ENCODE measurements at regions not wholly inside any gene's neighbourhood (a gene's known extent, or its start where the extent isn't known, plus 50 kb on each side); places are given as distances from the start of the nearest gene placed in this dataset.
A peak's percentile ranks its signal among the peaks of the same experiment; 100 is the strongest.

DNA sequence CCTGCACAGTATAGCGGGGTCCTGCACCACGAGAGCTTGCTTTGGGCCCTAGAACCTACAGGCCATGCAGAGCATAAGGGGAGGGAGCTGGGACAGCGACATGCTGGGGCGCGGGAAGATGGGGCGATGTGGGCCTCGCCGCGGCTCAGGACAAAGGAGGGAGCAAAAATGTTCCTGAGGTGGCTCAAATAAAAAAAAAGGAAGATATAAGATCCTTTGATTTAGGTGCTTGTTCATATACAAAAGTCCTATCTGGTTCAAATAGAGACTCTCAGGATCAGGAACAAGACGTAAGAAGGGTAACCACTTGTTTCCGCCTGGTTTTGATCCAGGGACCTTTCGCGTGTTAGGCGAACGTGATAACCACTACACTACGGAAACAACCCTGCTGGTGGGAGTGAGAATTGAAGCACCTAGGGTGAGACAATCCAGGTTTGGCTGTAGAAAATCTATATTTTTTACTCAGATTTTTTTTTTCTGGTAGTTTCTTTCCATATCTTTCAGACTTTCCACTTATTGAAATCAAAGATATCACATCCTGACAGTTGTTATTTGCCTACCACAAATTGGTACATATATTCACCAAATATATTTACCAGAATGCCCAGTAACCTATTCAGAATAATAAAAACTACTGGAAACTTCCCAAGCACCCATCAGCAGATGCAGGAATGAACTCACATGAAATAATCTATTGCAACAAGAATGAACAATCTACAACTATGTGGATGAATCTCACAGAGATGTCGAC is 177.9 kb upstream of the ZNF184 start (continued):
- TF ChIP-seq, protein P1, sequence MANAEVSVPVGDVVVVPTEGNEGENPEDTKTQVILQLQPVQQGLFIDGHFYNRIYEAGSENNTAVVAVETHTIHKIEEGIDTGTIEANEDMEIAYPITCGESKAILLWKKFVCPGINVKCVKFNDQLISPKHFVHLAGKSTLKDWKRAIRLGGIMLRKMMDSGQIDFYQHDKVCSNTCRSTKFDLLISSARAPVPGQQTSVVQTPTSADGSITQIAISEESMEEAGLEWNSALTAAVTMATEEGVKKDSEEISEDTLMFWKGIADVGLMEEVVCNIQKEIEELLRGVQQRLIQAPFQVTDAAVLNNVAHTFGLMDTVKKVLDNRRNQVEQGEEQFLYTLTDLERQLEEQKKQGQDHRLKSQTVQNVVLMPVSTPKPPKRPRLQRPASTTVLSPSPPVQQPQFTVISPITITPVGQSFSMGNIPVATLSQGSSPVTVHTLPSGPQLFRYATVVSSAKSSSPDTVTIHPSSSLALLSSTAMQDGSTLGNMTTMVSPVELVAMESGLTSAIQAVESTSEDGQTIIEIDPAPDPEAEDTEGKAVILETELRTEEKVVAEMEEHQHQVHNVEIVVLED (CRISPR knock-in tag; IDR thresholded peaks at IDR 0.05; ENCODE audit: borderline replicate concordance), result 0 out of 2 replicates have a peak, but pooled peaks have one; percentile 36
- TF ChIP-seq, protein P2, sequence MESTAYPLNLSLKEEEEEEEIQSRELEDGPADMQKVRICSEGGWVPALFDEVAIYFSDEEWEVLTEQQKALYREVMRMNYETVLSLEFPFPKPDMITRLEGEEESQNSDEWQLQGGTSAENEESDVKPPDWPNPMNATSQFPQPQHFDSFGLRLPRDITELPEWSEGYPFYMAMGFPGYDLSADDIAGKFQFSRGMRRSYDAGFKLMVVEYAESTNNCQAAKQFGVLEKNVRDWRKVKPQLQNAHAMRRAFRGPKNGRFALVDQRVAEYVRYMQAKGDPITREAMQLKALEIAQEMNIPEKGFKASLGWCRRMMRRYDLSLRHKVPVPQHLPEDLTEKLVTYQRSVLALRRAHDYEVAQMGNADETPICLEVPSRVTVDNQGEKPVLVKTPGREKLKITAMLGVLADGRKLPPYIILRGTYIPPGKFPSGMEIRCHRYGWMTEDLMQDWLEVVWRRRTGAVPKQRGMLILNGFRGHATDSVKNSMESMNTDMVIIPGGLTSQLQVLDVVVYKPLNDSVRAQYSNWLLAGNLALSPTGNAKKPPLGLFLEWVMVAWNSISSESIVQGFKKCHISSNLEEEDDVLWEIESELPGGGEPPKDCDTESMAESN (CRISPR knock-in tag; conservative IDR thresholded peaks at IDR 0.05), result 0 out of 2 replicates have a peak, but pooled peaks have one; percentile 34
- TF ChIP-seq NR2F2 (IDR thresholded peaks at IDR 0.05; ENCODE audit: borderline replicate concordance, low read depth) (no peak), ZNF746 (CRISPR knock-in tag; IDR thresholded peaks at IDR 0.05) (no peak), MED13 (CRISPR knock-in tag; IDR thresholded peaks at IDR 0.05) (peak; percentile 64; the same call in 1 of the 2 replicates), ELF1 (CRISPR knock-in tag; IDR thresholded peaks at IDR 0.05) (peak; percentile 57), KLF13 (CRISPR knock-in tag; IDR thresholded peaks at IDR 0.05) (no peak), ZNF317 (CRISPR knock-in tag; IDR thresholded peaks at IDR 0.05) (no peak), ZNF160 (CRISPR knock-in tag; IDR thresholded peaks at IDR 0.05) (no peak), ZSCAN9 (CRISPR knock-in tag; IDR thresholded peaks at IDR 0.05; ENCODE audit: borderline replicate concordance) (peak; percentile 71; the same call in 1 of the 2 replicates)
- TF ChIP-seq, protein P3, sequence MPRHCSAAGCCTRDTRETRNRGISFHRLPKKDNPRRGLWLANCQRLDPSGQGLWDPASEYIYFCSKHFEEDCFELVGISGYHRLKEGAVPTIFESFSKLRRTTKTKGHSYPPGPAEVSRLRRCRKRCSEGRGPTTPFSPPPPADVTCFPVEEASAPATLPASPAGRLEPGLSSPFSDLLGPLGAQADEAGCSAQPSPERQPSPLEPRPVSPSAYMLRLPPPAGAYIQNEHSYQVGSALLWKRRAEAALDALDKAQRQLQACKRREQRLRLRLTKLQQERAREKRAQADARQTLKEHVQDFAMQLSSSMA (CRISPR knock-in tag; IDR thresholded peaks at IDR 0.05), result 0 out of 2 replicates have a peak, but pooled peaks have one; percentile 38
- TF ChIP-seq, protein P4, sequence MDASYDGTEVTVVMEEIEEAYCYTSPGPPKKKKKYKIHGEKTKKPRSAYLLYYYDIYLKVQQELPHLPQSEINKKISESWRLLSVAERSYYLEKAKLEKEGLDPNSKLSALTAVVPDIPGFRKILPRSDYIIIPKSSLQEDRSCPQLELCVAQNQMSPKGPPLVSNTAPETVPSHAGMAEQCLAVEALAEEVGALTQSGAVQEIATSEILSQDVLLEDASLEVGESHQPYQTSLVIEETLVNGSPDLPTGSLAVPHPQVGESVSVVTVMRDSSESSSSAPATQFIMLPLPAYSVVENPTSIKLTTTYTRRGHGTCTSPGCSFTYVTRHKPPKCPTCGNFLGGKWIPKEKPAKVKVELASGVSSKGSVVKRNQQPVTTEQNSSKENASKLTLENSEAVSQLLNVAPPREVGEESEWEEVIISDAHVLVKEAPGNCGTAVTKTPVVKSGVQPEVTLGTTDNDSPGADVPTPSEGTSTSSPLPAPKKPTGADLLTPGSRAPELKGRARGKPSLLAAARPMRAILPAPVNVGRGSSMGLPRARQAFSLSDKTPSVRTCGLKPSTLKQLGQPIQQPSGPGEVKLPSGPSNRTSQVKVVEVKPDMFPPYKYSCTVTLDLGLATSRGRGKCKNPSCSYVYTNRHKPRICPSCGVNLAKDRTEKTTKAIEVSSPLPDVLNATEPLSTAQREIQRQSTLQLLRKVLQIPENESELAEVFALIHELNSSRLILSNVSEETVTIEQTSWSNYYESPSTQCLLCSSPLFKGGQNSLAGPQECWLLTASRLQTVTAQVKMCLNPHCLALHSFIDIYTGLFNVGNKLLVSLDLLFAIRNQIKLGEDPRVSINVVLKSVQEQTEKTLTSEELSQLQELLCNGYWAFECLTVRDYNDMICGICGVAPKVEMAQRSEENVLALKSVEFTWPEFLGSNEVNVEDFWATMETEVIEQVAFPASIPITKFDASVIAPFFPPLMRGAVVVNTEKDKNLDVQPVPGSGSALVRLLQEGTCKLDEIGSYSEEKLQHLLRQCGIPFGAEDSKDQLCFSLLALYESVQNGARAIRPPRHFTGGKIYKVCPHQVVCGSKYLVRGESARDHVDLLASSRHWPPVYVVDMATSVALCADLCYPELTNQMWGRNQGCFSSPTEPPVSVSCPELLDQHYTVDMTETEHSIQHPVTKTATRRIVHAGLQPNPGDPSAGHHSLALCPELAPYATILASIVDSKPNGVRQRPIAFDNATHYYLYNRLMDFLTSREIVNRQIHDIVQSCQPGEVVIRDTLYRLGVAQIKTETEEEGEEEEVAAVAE (CRISPR knock-in tag; IDR thresholded peaks at IDR 0.05; ENCODE audit: borderline replicate concordance), result peak; percentile 56; the same call in 1 of the 2 replicates
- TF ChIP-seq, protein P5, sequence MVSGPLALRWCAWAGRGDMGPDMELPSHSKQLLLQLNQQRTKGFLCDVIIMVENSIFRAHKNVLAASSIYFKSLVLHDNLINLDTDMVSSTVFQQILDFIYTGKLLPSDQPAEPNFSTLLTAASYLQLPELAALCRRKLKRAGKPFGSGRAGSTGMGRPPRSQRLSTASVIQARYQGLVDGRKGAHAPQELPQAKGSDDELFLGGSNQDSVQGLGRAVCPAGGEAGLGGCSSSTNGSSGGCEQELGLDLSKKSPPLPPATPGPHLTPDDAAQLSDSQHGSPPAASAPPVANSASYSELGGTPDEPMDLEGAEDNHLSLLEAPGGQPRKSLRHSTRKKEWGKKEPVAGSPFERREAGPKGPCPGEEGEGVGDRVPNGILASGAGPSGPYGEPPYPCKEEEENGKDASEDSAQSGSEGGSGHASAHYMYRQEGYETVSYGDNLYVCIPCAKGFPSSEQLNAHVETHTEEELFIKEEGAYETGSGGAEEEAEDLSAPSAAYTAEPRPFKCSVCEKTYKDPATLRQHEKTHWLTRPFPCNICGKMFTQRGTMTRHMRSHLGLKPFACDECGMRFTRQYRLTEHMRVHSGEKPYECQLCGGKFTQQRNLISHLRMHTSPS (CRISPR knock-in tag; IDR thresholded peaks at IDR 0.05; ENCODE audit: low read depth), result no peak
- TF ChIP-seq, protein P6, sequence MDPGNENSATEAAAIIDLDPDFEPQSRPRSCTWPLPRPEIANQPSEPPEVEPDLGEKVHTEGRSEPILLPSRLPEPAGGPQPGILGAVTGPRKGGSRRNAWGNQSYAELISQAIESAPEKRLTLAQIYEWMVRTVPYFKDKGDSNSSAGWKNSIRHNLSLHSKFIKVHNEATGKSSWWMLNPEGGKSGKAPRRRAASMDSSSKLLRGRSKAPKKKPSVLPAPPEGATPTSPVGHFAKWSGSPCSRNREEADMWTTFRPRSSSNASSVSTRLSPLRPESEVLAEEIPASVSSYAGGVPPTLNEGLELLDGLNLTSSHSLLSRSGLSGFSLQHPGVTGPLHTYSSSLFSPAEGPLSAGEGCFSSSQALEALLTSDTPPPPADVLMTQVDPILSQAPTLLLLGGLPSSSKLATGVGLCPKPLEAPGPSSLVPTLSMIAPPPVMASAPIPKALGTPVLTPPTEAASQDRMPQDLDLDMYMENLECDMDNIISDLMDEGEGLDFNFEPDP (CRISPR knock-in tag; conservative IDR thresholded peaks at IDR 0.05), result no peak
- TF ChIP-seq, protein P7, sequence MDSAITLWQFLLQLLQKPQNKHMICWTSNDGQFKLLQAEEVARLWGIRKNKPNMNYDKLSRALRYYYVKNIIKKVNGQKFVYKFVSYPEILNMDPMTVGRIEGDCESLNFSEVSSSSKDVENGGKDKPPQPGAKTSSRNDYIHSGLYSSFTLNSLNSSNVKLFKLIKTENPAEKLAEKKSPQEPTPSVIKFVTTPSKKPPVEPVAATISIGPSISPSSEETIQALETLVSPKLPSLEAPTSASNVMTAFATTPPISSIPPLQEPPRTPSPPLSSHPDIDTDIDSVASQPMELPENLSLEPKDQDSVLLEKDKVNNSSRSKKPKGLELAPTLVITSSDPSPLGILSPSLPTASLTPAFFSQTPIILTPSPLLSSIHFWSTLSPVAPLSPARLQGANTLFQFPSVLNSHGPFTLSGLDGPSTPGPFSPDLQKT (CRISPR knock-in tag; IDR thresholded peaks at IDR 0.05; ENCODE audit: borderline replicate concordance), result no peak

All from HepG2 (cell line).